ENCODE measurements at regions not wholly inside any gene's neighbourhood (a gene's known extent, or its start where the extent isn't known, plus 50 kb on each side); places are given as distances from the start of the nearest gene placed in this dataset.

DNA sequence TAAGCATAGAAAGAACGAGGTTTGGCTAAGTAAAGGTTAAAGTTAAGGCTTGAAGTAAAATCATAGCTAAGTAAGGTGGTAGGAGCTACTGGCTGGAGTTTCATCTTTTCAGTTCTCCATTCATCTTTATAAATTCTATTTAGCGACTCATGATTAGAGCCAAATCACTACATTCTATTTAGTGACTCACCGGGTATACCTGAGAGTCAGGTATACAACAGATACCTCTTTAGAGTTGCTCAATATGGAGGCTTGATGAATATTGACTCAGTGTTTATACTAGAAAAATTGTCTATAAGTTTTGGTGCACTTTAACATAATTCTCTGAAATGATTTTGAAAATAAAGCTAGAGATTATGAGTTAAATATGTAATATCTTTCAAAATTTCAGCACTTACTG lies 328.8 kb upstream of the GRM7 start:
- TF ChIP-seq CTCF (IDR thresholded peaks at IDR 0.05 in 8 of 11, conservative IDR thresholded peaks at IDR 0.05 in 3 of 11) (no peak), POLR2A (IDR thresholded peaks at IDR 0.05) (no peak), POLR2AphosphoS5 (IDR thresholded peaks at IDR 0.05) (no peak)

Measured in spleen (tissue), 7 donors.